Esophagus squamous epithelium (tissue), 5 donors: ENCODE measurements at regions not wholly inside any gene's neighbourhood (a gene's known extent, or its start where the extent isn't known, plus 50 kb on each side); places are given as distances from the start of the nearest gene placed in this dataset.
"Not testable (repeated sequence)": the region's sequence is repeated elsewhere in the genome, so short reads cannot be mapped to it uniquely, and the experiment has no call there.

ENCODE experiments used
- DNase-seq: peaks from one replicate; lab custom pipeline; 2025; lab: John Stamatoyannopoulos, UW
- H3K27ac ChIP-seq, 4 donors: fragments of 200-600 bp; sonication (generic); one replicate each; pipeline ENCODE4 v1.5.1; 2016 to 2019; ENCODE audit warnings: mild to moderate bottlenecking in 1 of 4
- H3K27me3 ChIP-seq, 4 donors: fragments of 200-600 bp; sonication (generic); 1 replicate in 3 of 4; 2 replicates in 1 of 4; pipeline versions ENCODE4 v1.5.1 to v1.6.0; 2017 to 2021; ENCODE audit warnings: antibody characterized with exemption in 1 of 4
- H3K36me3 ChIP-seq, 3 donors: fragments of 200-600 bp; sonication (generic); one replicate each; pipeline ENCODE4 v1.5.1; 2016 to 2019
- H3K4me1 ChIP-seq, 3 donors: fragments of 200-600 bp; sonication (generic); one replicate each; pipeline ENCODE4 v1.5.1; 2017 to 2019
- H3K4me3 ChIP-seq, 4 donors: fragments of 200-600 bp; sonication (generic); 1 replicate in 3 of 4; 2 replicates in 1 of 4; pipeline ENCODE4 v1.5.1; 2016 to 2019; ENCODE audit warnings: mild to moderate bottlenecking in 2 of 4, moderate library complexity in 1 of 4
- H3K9me3 ChIP-seq, 3 donors: fragments of 200-600 bp; sonication (generic); one replicate each; pipeline ENCODE4 v1.5.1; 2016 to 2019
- POLR2A ChIP-seq, 4 donors: fragments of 450-650 bp; IDR thresholded peaks; one replicate each; pipeline ENCODE4 v1.6.1; 2017; ENCODE audit warnings: antibody characterized with exemption in 4 of 4, mild to moderate bottlenecking in 4 of 4, moderate library complexity in 3 of 4
- WGBS, 2 donors: methylation state at CpG; one replicate each; pipeline ENCODE4 v1.1.5; 2018; 5-methylcytosine and 5-hydroxymethylcytosine counted together
- intact Hi-C: fragments of 100-400 bp; cut with DNase I; formaldehyde crosslinking; loops from one replicate; pipeline ENCODE4 v1.15.0; 2022
- TF ChIP-seq, protein P1 (sequence below), 6 experiments: fragments of 450-650 bp in 4 of 6; fragments of 200-600 bp in 2 of 6; sonication (generic) in 2 of 6; IDR thresholded peaks; one replicate each; pipeline ENCODE4 v1.5.1; 2016 to 2019; ENCODE audit warnings: antibody characterized with exemption in 6 of 6, mild to moderate bottlenecking in 4 of 6, moderate library complexity in 4 of 6
- donor health status: DM: yes; HTN: yes; CAD: no.

DNA sequence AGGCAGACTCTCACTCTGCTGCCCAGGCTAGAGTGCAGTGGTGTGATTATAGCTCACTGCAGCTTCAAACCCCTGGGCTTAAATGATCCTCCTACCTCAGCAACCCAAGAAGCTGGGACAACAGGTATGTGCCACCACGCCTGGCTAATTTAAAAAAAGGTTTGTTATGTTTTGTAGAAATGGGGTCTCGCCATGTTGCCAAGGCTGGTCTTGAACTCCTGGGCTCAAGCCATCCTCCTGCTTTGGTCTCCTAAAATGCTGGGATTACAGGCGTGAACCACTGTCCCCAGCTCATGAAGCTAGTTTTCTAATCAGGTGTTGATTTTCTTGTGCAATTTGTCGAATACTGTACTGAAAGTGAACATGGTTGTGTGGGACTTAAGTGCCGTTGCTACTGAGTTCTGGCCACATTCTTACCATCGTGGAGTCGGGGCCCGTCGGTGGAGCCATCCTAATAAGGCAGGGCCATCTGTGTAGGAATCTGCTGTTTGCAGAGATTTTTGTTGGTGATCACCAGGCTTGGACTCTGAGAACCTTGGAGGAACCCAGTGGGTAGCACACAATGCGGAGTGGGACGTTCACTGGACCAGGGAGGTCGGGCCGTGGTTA lies 193.2 kb downstream of the GOLGA6L6 start:
- H3K4me3 ChIP-seq: no peak overlapping the region
- no peak for DNase-seq
- H3K4me1 ChIP-seq: no peaks in the 10 kb centered on the region
- TF ChIP-seq POLR2A (IDR thresholded peaks at IDR 0.05): no peak
- TF ChIP-seq, protein P1, sequence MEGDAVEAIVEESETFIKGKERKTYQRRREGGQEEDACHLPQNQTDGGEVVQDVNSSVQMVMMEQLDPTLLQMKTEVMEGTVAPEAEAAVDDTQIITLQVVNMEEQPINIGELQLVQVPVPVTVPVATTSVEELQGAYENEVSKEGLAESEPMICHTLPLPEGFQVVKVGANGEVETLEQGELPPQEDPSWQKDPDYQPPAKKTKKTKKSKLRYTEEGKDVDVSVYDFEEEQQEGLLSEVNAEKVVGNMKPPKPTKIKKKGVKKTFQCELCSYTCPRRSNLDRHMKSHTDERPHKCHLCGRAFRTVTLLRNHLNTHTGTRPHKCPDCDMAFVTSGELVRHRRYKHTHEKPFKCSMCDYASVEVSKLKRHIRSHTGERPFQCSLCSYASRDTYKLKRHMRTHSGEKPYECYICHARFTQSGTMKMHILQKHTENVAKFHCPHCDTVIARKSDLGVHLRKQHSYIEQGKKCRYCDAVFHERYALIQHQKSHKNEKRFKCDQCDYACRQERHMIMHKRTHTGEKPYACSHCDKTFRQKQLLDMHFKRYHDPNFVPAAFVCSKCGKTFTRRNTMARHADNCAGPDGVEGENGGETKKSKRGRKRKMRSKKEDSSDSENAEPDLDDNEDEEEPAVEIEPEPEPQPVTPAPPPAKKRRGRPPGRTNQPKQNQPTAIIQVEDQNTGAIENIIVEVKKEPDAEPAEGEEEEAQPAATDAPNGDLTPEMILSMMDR (IDR thresholded peaks at IDR 0.05): no peak
- intact Hi-C loops: no loop called here
- no peak overlapping the region for H3K27ac ChIP-seq
- 79 to 86% methylated on average over 13 of the region's 13 CpGs for WGBS, 2 donors
- H3K36me3 ChIP-seq: no peaks in the 10 kb centered on the region
- H3K27me3 ChIP-seq: no peaks in the 10 kb centered on the region
- H3K9me3 ChIP-seq: peaks cover 0 to 60% (median 31%) of the 10 kb centered on the region in 3 donors

DNA sequence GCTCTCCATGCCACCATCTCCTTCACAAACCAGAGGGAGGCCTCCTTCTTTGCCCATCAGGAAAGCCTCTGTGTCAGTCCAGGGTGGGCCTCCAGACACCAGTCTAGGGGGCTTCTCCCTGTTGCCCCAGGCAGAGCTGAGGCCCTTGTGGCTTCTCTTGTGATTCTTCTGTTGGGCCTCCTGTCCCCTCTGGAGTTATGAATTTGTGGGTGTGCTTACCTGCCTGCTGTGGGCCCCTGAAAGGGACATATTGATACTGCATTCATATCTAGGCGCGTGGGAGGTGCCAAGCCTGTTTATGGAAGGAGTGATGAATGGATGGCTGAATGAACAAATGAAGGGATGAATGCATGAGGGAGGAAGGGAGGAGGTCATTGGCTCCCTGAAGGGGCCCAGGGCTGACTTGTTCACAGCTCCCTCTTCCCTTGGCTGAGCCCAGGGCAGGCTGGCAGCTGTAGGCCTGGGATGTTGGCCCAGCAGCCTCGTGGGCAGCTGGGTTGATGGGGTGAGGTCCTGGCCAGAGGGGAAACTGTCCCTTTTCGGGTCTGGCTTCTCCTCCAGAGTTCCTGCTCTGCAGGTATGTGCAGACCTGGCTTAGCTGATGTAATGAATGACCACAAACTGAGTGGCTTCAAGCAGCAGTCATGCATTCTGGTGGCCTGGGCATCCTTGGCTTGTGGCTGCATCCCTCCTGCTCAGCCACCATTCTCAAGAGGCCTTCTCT lies 195.4 kb downstream of the GOLGA6L6 start:
- H3K27ac ChIP-seq: no peak overlapping the region
- H3K9me3 ChIP-seq: peaks cover 3 to 67% (median 38%) of the 10 kb centered on the region in 3 donors
- DNase-seq: no peak
- TF ChIP-seq, protein P1 (IDR thresholded peaks at IDR 0.05): no peak
- TF ChIP-seq POLR2A (IDR thresholded peaks at IDR 0.05): no peak
- H3K4me3 ChIP-seq: no peak overlapping the region
- no peaks in the 10 kb centered on the region for H3K27me3 ChIP-seq
- WGBS, 2 donors: 23 to 26% methylated on average over 4 of the region's 4 CpGs
- intact Hi-C loops: no loop called here
- H3K36me3 ChIP-seq: no peaks in the 10 kb centered on the region
- H3K4me1 ChIP-seq: no peaks in the 10 kb centered on the region

DNA sequence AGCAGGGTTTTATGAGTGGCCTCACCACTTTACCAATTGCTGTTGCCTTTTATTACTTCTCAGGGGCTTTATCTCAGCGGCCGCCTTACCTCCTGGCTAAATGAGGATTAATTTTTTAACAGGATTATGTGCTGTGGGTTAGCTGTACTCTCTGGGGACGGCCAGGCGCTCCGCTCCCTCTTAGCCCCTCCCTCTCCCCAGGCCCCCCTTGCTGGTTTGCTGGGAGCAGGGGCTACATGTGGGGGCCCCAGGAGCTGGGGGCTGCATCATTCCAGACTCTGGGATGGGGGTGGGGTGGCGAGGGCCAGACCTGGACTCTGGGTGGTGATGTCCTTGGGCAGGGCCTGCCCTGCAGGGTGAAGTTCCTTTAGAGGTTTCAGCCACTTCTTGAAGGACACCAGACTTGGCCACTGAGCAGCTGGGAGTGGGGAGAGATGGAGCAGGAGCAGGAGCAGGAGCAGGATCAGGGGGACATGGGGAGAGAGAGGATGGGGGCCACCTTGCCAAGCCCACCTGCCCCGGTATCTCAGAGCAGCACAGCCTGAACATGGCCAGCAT lies 196.1 kb downstream of the GOLGA6L6 start:
- intact Hi-C loops: no loop called here
- Histone ChIP-seq H3K9me3 (peaks cover 3 to 74% (median 43%) of the 10 kb centered on the region in 3 donors), H3K4me1 (no peaks in the 10 kb centered on the region), H3K27ac (no peak overlapping the region), H3K4me3 (no peak overlapping the region), H3K36me3 (no peaks in the 10 kb centered on the region), H3K27me3 (no peaks in the 10 kb centered on the region)
- TF ChIP-seq, protein P1 (IDR thresholded peaks at IDR 0.05): no peak
- no peak for TF ChIP-seq POLR2A (IDR thresholded peaks at IDR 0.05)
- 81 to 85% methylated on average over 4 to 6 of the region's 7 CpGs for WGBS, 2 donors
- no peak for DNase-seq

DNA sequence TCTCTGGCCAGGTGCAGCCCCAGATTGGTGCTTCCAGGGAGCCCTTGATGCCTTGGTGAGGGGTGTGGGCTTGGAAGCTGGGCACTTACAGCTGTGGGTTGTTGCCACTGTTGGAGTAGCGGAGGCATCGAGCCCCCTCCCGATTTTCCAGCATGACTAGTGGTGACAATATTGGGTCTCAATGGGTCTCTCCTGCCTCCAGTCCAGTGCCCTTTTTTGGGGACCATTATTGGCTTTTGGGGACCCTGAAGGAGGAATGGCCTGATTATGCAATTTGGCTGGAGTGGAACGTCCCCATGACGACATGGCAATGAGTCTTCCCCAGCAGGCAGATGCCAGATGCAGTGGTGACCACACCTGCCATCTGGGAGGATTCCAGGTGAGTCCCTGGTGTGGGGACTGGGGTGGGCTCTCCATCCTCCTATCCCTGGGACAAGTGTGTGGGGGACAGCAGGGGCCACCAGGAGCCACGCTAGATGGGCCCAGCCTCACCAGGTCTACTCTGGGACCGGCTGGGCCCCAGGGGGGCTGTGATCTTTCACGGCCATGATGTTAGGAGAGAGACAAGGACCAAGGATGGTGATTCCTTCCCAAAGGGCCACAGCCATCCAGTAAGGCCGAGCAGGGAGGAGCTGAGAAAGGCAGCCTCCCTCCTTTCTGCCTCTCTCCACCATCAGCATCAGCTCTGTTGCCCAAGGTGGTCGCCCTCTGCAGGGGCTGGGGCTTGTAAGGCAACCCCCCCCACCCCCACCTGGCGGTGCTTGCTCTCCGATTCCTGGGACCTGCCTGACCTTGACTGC lies 196.8 kb downstream of the GOLGA6L6 start:
- no peaks in the 10 kb centered on the region for H3K36me3 ChIP-seq
- no peak for DNase-seq

DNA sequence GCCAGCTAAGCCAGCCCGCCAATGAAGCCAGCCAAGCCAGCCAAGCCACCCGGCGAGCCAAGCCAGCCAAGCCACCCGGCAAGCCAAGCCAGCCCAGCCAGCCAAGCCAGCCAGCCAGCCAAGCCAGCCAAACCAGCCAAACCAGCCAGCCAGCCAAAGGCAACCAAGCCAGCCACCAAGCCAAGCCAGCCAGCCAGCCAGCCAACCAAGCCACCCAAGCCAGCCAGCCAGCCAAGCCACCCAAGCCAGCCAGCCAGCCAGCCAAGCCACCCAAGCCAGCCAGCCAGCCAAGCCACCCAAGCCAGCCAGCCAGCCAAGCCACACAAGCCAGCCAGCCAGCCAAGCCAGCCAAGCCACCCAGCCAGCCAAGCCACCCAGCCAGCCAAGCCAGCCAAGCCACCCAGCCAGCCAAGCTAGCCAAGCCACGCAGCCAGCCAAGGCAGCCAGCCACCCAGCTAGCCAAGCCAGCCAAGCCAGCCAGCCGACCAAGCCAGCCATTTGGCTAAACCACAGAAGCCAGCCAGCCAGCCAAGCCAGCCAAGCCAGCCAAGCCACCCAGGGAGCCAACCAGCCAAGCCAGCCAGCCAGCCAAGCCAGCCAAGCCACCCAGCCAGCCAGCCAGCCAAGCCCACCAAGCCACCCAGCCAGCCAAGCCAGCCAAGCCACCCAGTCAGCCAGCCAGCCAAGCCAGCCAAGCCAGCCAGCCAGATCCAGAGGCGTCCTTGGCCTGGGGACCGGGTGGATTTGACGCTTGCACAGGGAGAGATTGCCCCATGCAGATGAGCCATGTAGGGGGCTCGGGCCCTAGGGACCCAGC lies 198.0 kb downstream of the GOLGA6L6 start:
- WGBS, 2 donors: 40% methylated on average over 1 of the region's 10 CpGs
- DNase-seq: not testable (repeated sequence)
- peaks cover 8 to 67% (median 44%) of the 10 kb centered on the region in 3 donors for H3K9me3 ChIP-seq

More for the DNA sequence above, 196.8 kb downstream of the GOLGA6L6 start:
- Histone ChIP-seq H3K27me3 (no peaks in the 10 kb centered on the region), H3K27ac (no peak overlapping the region), H3K9me3 (peaks cover 8 to 78% (median 50%) of the 10 kb centered on the region in 3 donors), H3K4me1 (no peaks in the 10 kb centered on the region), H3K4me3 (no peak overlapping the region)
- intact Hi-C loops: no loop called here
- WGBS, 2 donors: 69 to 71% methylated on average over 10 to 12 of the region's 12 CpGs
- TF ChIP-seq, protein P1 (IDR thresholded peaks at IDR 0.05): no peak
- TF ChIP-seq POLR2A (IDR thresholded peaks at IDR 0.05): no peak

GRCh38 chr15:20342601-20343394 lies 198.8 kb downstream of the GOLGA6L6 start:
- no CpG with 5 or more reads among the region's 4 CpGs for WGBS, 2 donors

More for the DNA sequence above, 198.0 kb downstream of the GOLGA6L6 start:
- H3K27me3 ChIP-seq, H3K36me3 ChIP-seq, H3K4me3 ChIP-seq, intact Hi-C loops, H3K27ac ChIP-seq, H3K4me1 ChIP-seq: not testable (repeated sequence)

More at GRCh38 chr15:20342601-20343394, 198.8 kb downstream of the GOLGA6L6 start:
- DNase-seq, H3K27me3 ChIP-seq, H3K36me3 ChIP-seq, H3K27ac ChIP-seq, H3K4me3 ChIP-seq, intact Hi-C loops, H3K4me1 ChIP-seq: not testable (repeated sequence)
- peaks cover 8 to 67% (median 44%) of the 10 kb centered on the region in 3 donors for H3K9me3 ChIP-seq
